ENCODE measurements at regions not wholly inside any gene's neighbourhood (a gene's known extent, or its start where the extent isn't known, plus 50 kb on each side); places are given as distances from the start of the nearest gene placed in this dataset.

DNA sequence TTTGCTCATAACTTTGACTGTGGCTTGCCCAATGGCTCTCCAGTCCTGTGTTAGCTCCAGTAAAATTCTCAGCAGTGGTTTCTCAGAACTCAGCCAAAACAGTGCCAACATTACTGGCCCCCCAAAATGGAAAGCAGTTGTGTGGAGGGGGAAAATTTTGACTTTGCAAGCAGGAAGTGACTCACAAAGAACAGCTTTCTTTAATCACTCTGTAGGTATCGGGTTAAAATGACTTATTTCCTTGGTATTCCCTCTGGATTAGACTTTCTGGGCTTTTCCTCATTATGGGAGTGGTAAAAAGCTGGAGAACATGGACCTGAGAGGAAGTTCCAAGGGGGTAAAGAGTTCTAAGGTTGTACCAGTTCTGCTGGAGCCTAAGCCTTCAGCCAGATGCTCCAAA lies 175.7 kb upstream of the RND3 start:
- Histone ChIP-seq H3K4me1 (ENCODE audit: insufficient read depth) (no peaks in the 10 kb centered on the region), H2AFZ (no peak overlapping the region), H3K79me2 (no peaks in the 10 kb centered on the region), H3K27me3 (no peaks in the 10 kb centered on the region), H3K27ac (no peak overlapping the region), H3K9me3 (ENCODE audit: low read depth) (no peaks in the 10 kb centered on the region), H3K4me3 (no peak overlapping the region), H3K36me3 (replicated peaks; ENCODE audit: insufficient read depth, low read depth) (no peaks in the 10 kb centered on the region), H3K9me2 (replicated peaks; ENCODE audit: insufficient read depth) (no peaks in the 10 kb centered on the region), H3K4me2 (no peak overlapping the region), H4K20me1 (ENCODE audit: insufficient read depth, poor library complexity, severe bottlenecking) (no peaks in the 10 kb centered on the region)
- DNase-seq (ENCODE audit: low spot score), result no peak
- no peak for TF ChIP-seq EZH2 (IDR thresholded peaks at IDR 0.05; ENCODE audit: borderline replicate concordance)
- TF ChIP-seq, protein P1, sequence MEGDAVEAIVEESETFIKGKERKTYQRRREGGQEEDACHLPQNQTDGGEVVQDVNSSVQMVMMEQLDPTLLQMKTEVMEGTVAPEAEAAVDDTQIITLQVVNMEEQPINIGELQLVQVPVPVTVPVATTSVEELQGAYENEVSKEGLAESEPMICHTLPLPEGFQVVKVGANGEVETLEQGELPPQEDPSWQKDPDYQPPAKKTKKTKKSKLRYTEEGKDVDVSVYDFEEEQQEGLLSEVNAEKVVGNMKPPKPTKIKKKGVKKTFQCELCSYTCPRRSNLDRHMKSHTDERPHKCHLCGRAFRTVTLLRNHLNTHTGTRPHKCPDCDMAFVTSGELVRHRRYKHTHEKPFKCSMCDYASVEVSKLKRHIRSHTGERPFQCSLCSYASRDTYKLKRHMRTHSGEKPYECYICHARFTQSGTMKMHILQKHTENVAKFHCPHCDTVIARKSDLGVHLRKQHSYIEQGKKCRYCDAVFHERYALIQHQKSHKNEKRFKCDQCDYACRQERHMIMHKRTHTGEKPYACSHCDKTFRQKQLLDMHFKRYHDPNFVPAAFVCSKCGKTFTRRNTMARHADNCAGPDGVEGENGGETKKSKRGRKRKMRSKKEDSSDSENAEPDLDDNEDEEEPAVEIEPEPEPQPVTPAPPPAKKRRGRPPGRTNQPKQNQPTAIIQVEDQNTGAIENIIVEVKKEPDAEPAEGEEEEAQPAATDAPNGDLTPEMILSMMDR (IDR thresholded peaks at IDR 0.05; ENCODE audit: poor library complexity), result no peak
- TF ChIP-seq EZH2phosphoT487 (IDR thresholded peaks at IDR 0.05; ENCODE audit: low read depth, severe bottlenecking, unreplicated experiment), result no peak
- WGBS (ENCODE audit: low lambda C conversion rate, missing lambda C conversion rate), result 70% methylated on average over 1 of the region's 1 CpG

DNA sequence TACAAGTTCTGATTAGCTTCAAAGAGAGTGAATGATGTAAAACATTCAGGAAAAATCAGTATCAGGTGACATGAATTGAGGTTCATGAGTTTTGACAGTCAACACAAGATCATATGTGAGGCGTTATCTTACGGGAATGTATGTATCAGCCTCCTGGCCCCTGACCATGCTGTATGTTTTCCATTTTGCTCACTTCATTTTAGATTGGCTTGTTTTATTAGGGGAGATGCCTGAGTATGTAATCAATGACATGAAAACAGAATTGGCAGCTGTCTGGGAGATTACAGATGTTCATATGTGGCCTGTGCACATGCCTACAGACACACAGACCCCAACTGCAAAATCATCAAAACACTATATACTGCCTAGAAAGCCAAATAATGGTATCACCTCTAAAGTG lies 168.5 kb upstream of the RND3 start:
- Histone ChIP-seq H3K4me2 (no peak overlapping the region), H3K4me3 (no peak overlapping the region), H3K79me2 (no peaks in the 10 kb centered on the region), H2AFZ (no peak overlapping the region), H4K20me1 (ENCODE audit: insufficient read depth, poor library complexity, severe bottlenecking) (no peaks in the 10 kb centered on the region), H3K27me3 (no peaks in the 10 kb centered on the region), H3K9me3 (ENCODE audit: low read depth) (no peaks in the 10 kb centered on the region), H3K9me2 (replicated peaks; ENCODE audit: insufficient read depth) (no peaks in the 10 kb centered on the region), H3K4me1 (ENCODE audit: insufficient read depth) (no peaks in the 10 kb centered on the region), H3K27ac (no peak overlapping the region), H3K36me3 (replicated peaks; ENCODE audit: insufficient read depth, low read depth) (no peaks in the 10 kb centered on the region)
- WGBS (ENCODE audit: low lambda C conversion rate, missing lambda C conversion rate), result 92% methylated on average over 2 of the region's 2 CpGs
- DNase-seq (ENCODE audit: low spot score), result no peak
- TF ChIP-seq EZH2phosphoT487 (IDR thresholded peaks at IDR 0.05; ENCODE audit: low read depth, severe bottlenecking, unreplicated experiment) (no peak), EZH2 (IDR thresholded peaks at IDR 0.05; ENCODE audit: borderline replicate concordance) (no peak)
- TF ChIP-seq, protein P1 (IDR thresholded peaks at IDR 0.05; ENCODE audit: poor library complexity), result no peak

DNA sequence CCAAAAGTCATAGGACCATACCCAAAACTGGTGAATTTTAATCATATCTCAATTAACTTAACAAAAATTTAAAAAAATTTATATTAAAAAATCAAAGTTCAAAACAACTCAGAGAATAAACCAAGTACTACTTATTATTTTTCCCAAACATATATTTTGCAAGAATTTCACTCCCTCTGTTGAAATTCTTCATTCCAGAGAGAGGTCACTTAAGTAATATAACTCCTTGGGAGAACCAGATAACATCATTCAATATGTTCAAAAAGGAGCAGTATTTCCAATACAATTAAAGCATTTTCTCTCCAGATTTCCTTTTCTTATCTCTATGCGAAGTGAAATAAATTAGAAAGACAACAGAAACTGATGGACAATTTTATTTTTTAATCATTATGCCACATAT lies 165.9 kb upstream of the RND3 start:
- 97% methylated on average over 1 of the region's 1 CpG for WGBS (ENCODE audit: low lambda C conversion rate, missing lambda C conversion rate)
- Histone ChIP-seq H3K9me3 (ENCODE audit: low read depth) (no peaks in the 10 kb centered on the region), H3K4me3 (no peak overlapping the region), H3K79me2 (no peaks in the 10 kb centered on the region), H3K9me2 (replicated peaks; ENCODE audit: insufficient read depth) (no peaks in the 10 kb centered on the region), H3K4me1 (ENCODE audit: insufficient read depth) (no peaks in the 10 kb centered on the region), H4K20me1 (ENCODE audit: insufficient read depth, poor library complexity, severe bottlenecking) (no peaks in the 10 kb centered on the region), H3K36me3 (replicated peaks; ENCODE audit: insufficient read depth, low read depth) (no peaks in the 10 kb centered on the region), H3K27me3 (no peaks in the 10 kb centered on the region), H2AFZ (no peak overlapping the region), H3K4me2 (no peak overlapping the region), H3K27ac (no peak overlapping the region)
- TF ChIP-seq, protein P1 (IDR thresholded peaks at IDR 0.05; ENCODE audit: poor library complexity), result no peak
- no peak for TF ChIP-seq EZH2 (IDR thresholded peaks at IDR 0.05; ENCODE audit: borderline replicate concordance)
- DNase-seq (ENCODE audit: low spot score), result no peak

DNA sequence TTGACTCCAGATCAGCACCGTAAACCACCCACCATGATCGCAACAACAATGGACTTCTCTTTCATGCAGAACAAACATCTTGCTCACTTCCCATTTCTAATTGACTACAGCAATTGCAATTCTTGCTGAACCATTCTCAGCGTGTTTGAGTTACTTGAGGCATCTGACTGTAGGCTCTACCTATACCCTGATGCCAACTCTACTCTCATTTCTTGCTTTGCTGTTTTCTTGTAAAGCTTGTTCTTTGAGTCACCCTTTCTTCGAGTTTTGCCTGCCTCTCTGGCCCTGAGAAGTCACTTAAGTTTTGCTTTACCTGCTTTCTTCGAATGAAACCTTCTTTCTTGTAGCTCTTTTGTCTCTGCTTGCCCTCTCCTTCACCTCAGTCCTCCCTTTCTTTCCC lies 160.5 kb upstream of the RND3 start:
- Histone ChIP-seq H3K27ac (no peak overlapping the region), H3K9me3 (ENCODE audit: low read depth) (no peaks in the 10 kb centered on the region), H2AFZ (no peak overlapping the region), H3K27me3 (no peaks in the 10 kb centered on the region), H4K20me1 (ENCODE audit: insufficient read depth, poor library complexity, severe bottlenecking) (no peaks in the 10 kb centered on the region), H3K4me1 (ENCODE audit: insufficient read depth) (peaks cover 4% of the 10 kb centered on the region), H3K9me2 (replicated peaks; ENCODE audit: insufficient read depth) (no peaks in the 10 kb centered on the region), H3K4me2 (no peak overlapping the region), H3K36me3 (replicated peaks; ENCODE audit: insufficient read depth, low read depth) (no peaks in the 10 kb centered on the region), H3K4me3 (no peak overlapping the region), H3K79me2 (no peaks in the 10 kb centered on the region)
- no peak for DNase-seq (ENCODE audit: low spot score)
- TF ChIP-seq, protein P1 (IDR thresholded peaks at IDR 0.05; ENCODE audit: poor library complexity), result no peak
- no peak for TF ChIP-seq EZH2 (IDR thresholded peaks at IDR 0.05; ENCODE audit: borderline replicate concordance)
- no peak for TF ChIP-seq EZH2phosphoT487 (IDR thresholded peaks at IDR 0.05; ENCODE audit: low read depth, severe bottlenecking, unreplicated experiment)
- WGBS (ENCODE audit: low lambda C conversion rate, missing lambda C conversion rate), result 82% methylated on average over 5 of the region's 5 CpGs
